ENCODE measurements at regions not wholly inside any gene's neighbourhood (a gene's known extent, or its start where the extent isn't known, plus 50 kb on each side); places are given as distances from the start of the nearest gene placed in this dataset.

- H3K4me3 ChIP-seq (replicated peaks; ENCODE audit: low read depth, low read length), result no peak overlapping the region
- no peak for TF ChIP-seq CTCF (IDR thresholded peaks at IDR 0.05; ENCODE audit: low read length, missing control alignments)
- no peak for DNase-seq (ENCODE audit: low read depth)
Measured at GRCh38 chr12:58186401-58186800, 245.0 kb downstream of the ATP23 start.

GRCh38 chr12:58186914-58187313 is 245.5 kb downstream of the ATP23 start:
- no peak for TF ChIP-seq CTCF (IDR thresholded peaks at IDR 0.05; ENCODE audit: low read length, missing control alignments)
- H3K4me3 ChIP-seq (replicated peaks; ENCODE audit: low read depth, low read length), result no peak overlapping the region
- DNase-seq (ENCODE audit: low read depth), result no peak

- TF ChIP-seq CTCF (IDR thresholded peaks at IDR 0.05; ENCODE audit: low read length, missing control alignments), result no peak
- H3K4me3 ChIP-seq (replicated peaks; ENCODE audit: low read depth, low read length), result no peak overlapping the region
- no peak for DNase-seq (ENCODE audit: low read depth)
Measured at GRCh38 chr12:58189030-58189429, 247.7 kb downstream of the ATP23 start.

GRCh38 chr12:58189893-58190292 is 248.5 kb downstream of the ATP23 start:
- no peak for DNase-seq (ENCODE audit: low read depth)
- TF ChIP-seq CTCF (IDR thresholded peaks at IDR 0.05; ENCODE audit: low read length, missing control alignments), result no peak

GRCh38 chr12:58190618-58191017 is 249.3 kb downstream of the ATP23 start:
- H3K4me3 ChIP-seq (replicated peaks; ENCODE audit: low read depth, low read length), result no peak overlapping the region
- no peak for TF ChIP-seq CTCF (IDR thresholded peaks at IDR 0.05; ENCODE audit: low read length, missing control alignments)
- DNase-seq (ENCODE audit: low read depth), result no peak

More at GRCh38 chr12:58189893-58190292, 248.5 kb downstream of the ATP23 start:
- no peak overlapping the region for H3K4me3 ChIP-seq (replicated peaks; ENCODE audit: low read depth, low read length)

GRCh38 chr12:58196971-58197370 is 255.6 kb downstream of the ATP23 start:
- TF ChIP-seq CTCF (IDR thresholded peaks at IDR 0.05; ENCODE audit: low read length, missing control alignments), result no peak
- no peak overlapping the region for H3K4me3 ChIP-seq (replicated peaks; ENCODE audit: low read depth, low read length)
- no peak for DNase-seq (ENCODE audit: low read depth)

GRCh38 chr12:58202933-58203718 is 261.8 kb downstream of the ATP23 start:
- H3K4me3 ChIP-seq (replicated peaks; ENCODE audit: low read depth, low read length), result no peak overlapping the region
- no peak for TF ChIP-seq CTCF (IDR thresholded peaks at IDR 0.05; ENCODE audit: low read length, missing control alignments)
- DNase-seq (ENCODE audit: low read depth), result peak; percentile 40

Data from fibroblast of pulmonary artery (primary cell).